GM18511 (cell line): ENCODE measurements at regions not wholly inside any gene's neighbourhood (a gene's known extent, or its start where the extent isn't known, plus 50 kb on each side); places are given as distances from the start of the nearest gene placed in this dataset.

Experiments
- ATAC-seq: cut with Tn5 transposase; IDR thresholded peaks from one replicate; pipeline ENCODE4 v1.9.1; 2021; ENCODE audit warnings: mild to moderate bottlenecking, moderate library complexity; ENCODE audit not compliant: unreplicated experiment

GRCh38 chr17:77376795-77377709, 236.3 kb downstream of the SEC14L1 start:
- no peak for ATAC-seq

- ATAC-seq: no peak
Measured at GRCh38 chr17:77377710-77378235, 237.0 kb downstream of the SEC14L1 start.

GRCh38 chr17:77378318-77379064, 237.7 kb downstream of the SEC14L1 start:
- no peak for ATAC-seq

- ATAC-seq: no peak
Measured at GRCh38 chr17:77379065-77379428, 238.3 kb downstream of the SEC14L1 start.

GRCh38 chr17:77379832-77380231, 239.1 kb downstream of the SEC14L1 start:
- no peak for ATAC-seq

- ATAC-seq: no peak
Measured at GRCh38 chr17:77380395-77381184, 239.8 kb downstream of the SEC14L1 start.

- no peak for ATAC-seq
Measured at GRCh38 chr17:77381185-77381700, 240.5 kb downstream of the SEC14L1 start.

- ATAC-seq: no peak
Measured at GRCh38 chr17:77381731-77382130, 241.0 kb downstream of the SEC14L1 start.

GRCh38 chr17:77382356-77382911, 241.7 kb downstream of the SEC14L1 start:
- ATAC-seq: no peak

- no peak for ATAC-seq
Measured at GRCh38 chr17:77382966-77383612, 242.3 kb downstream of the SEC14L1 start.

- no peak for ATAC-seq
Measured at GRCh38 chr17:77383613-77384608, 243.1 kb downstream of the SEC14L1 start.

GRCh38 chr17:77385750-77386501, 245.2 kb downstream of the SEC14L1 start:
- no peak for ATAC-seq

- ATAC-seq: no peak
Measured at GRCh38 chr17:77386502-77387192, 245.9 kb downstream of the SEC14L1 start.

GRCh38 chr17:77387891-77388290, 247.1 kb downstream of the SEC14L1 start:
- no peak for ATAC-seq

GRCh38 chr17:77388384-77389306, 247.9 kb downstream of the SEC14L1 start:
- ATAC-seq: no peak

GRCh38 chr17:77390870-77391269, 250.1 kb downstream of the SEC14L1 start:
- no peak for ATAC-seq
